Chondrocyte (in vitro differentiated cells): ENCODE measurements at regions not wholly inside any gene's neighbourhood (a gene's known extent, or its start where the extent isn't known, plus 50 kb on each side); places are given as distances from the start of the nearest gene placed in this dataset.

Experiments
- DNase-seq: peaks from one replicate; pipeline ENCODE4 v3.0.0; 2021; ENCODE audit warnings: mixed read lengths, low spot score
- H3K27ac Mint-ChIP-seq: one replicate; pipeline ENCODE4 v1.8.0; 2021; ENCODE audit warnings: mild to moderate bottlenecking, moderate library complexity, mixed read lengths; ENCODE audit not compliant: unreplicated experiment
- H3K27me3 Mint-ChIP-seq: 2 replicates; pipeline ENCODE4 v1.8.0; 2021; ENCODE audit warnings: low read depth, mixed read lengths
- H3K36me3 Mint-ChIP-seq: 2 replicates; pipeline ENCODE4 v1.8.0; 2021; ENCODE audit warnings: low read depth, mixed read lengths
- H3K4me1 Mint-ChIP-seq: 2 replicates; pipeline ENCODE4 v1.8.0; 2021; ENCODE audit warnings: low read depth, mild to moderate bottlenecking, mixed read lengths
- H3K4me3 Mint-ChIP-seq: one replicate; pipeline ENCODE4 v1.8.0; 2021; ENCODE audit warnings: mild to moderate bottlenecking, moderate library complexity, mixed read lengths; ENCODE audit not compliant: unreplicated experiment
- H3K9me3 Mint-ChIP-seq: 2 replicates; pipeline ENCODE4 v1.8.0; 2021; ENCODE audit warnings: low read depth, mixed read lengths
- CTCF ChIP-seq: fragments of 200-600 bp; sonication (generic); IDR thresholded peaks from 2 replicates; pipeline ENCODE4 v1.5.0; 2021; ENCODE audit warnings: antibody characterized with exemption, mild to moderate bottlenecking, moderate library complexity

- DNase-seq = no peak
- Mint-ChIP-seq H3K4me1 (peaks cover 61% of the 10 kb centered on the region), H3K9me3 (peaks cover 31% of the 10 kb centered on the region), H3K27me3 (no peaks in the 10 kb centered on the region), H3K36me3 (peaks cover 39% of the 10 kb centered on the region), H3K27ac (no peak overlapping the region), H3K4me3 (no peak overlapping the region)
- no peak for TF ChIP-seq CTCF
Observed at GRCh38 chr19:27779954-27780353, 1433.0 kb downstream of the UQCRFS1 start.

GRCh38 chr19:27777726-27778125, 1435.2 kb downstream of the UQCRFS1 start:
- TF ChIP-seq CTCF = no peak
- Mint-ChIP-seq H3K4me3 (no peak overlapping the region), H3K4me1 (peaks cover 40% of the 10 kb centered on the region), H3K9me3 (peaks cover 45% of the 10 kb centered on the region), H3K36me3 (peaks cover 60% of the 10 kb centered on the region), H3K27me3 (no peaks in the 10 kb centered on the region), H3K27ac (no peak overlapping the region)
- DNase-seq = no peak

GRCh38 chr19:27777242-27777641, 1435.7 kb downstream of the UQCRFS1 start:
- Mint-ChIP-seq H3K4me1 (peaks cover 35% of the 10 kb centered on the region), H3K4me3 (no peak overlapping the region), H3K27ac (no peak overlapping the region), H3K9me3 (peaks cover 50% of the 10 kb centered on the region), H3K27me3 (no peaks in the 10 kb centered on the region), H3K36me3 (peaks cover 64% of the 10 kb centered on the region)
- no peak for DNase-seq
- TF ChIP-seq CTCF = no peak

GRCh38 chr19:27776524-27776923, 1436.4 kb downstream of the UQCRFS1 start:
- no peak overlapping the region for H3K4me3 Mint-ChIP-seq
- no peak for TF ChIP-seq CTCF
- H3K36me3 Mint-ChIP-seq = peaks cover 72% of the 10 kb centered on the region
- peaks cover 28% of the 10 kb centered on the region for H3K4me1 Mint-ChIP-seq
- no peak for DNase-seq
- peaks cover 56% of the 10 kb centered on the region for H3K9me3 Mint-ChIP-seq
- no peaks in the 10 kb centered on the region for H3K27me3 Mint-ChIP-seq
- no peak overlapping the region for H3K27ac Mint-ChIP-seq

- Mint-ChIP-seq H3K9me3 (peaks cover 60% of the 10 kb centered on the region), H3K27me3 (no peaks in the 10 kb centered on the region), H3K27ac (peak overlapping the region; percentile 41), H3K4me1 (peaks cover 23% of the 10 kb centered on the region), H3K4me3 (no peak overlapping the region), H3K36me3 (peaks cover 75% of the 10 kb centered on the region)
- DNase-seq = no peak
- TF ChIP-seq CTCF = peak; percentile 40
Observed at GRCh38 chr19:27776020-27776419, 1436.9 kb downstream of the UQCRFS1 start.
